ENCODE measurements at regions not wholly inside any gene's neighbourhood (a gene's known extent, or its start where the extent isn't known, plus 50 kb on each side); places are given as distances from the start of the nearest gene placed in this dataset.

- TF ChIP-seq EZH2 (IDR thresholded peaks at IDR 0.05; ENCODE audit: borderline replicate concordance, low read depth, low read length, severe bottlenecking) (no peak), CTCF (IDR thresholded peaks at IDR 0.05; ENCODE audit: borderline replicate concordance, extremely low read depth, low read length, poor library complexity, severe bottlenecking) (no peak)
Observed at GRCh38 chr1:34602907-34603306, 151.9 kb upstream of the GJB5 start.

Measured in DND-41 (cell line).